Fibroblast of lung (primary cell): ENCODE measurements at regions not wholly inside any gene's neighbourhood (a gene's known extent, or its start where the extent isn't known, plus 50 kb on each side); places are given as distances from the start of the nearest gene placed in this dataset.

ENCODE experiments used
- EZH2 ChIP-seq: IDR thresholded peaks from 2 replicates; pipeline ENCODE4 v1.5.1; 2012; ENCODE audit warnings: low read length, control low read depth, mild to moderate bottlenecking; ENCODE audit errors: missing control alignments
- TF ChIP-seq, protein P1 (sequence below), 2 donors: IDR thresholded peaks in 1 of 2; conservative IDR thresholded peaks in 1 of 2; 1 replicate in 1 of 2; 2 replicates in 1 of 2; pipeline ENCODE4 v1.5.1; 2011 to 2012; ENCODE audit warnings: low read length in 2 of 2, control low read depth in 1 of 2, inconsistent platforms in 1 of 2, low read depth in 1 of 2, mild to moderate bottlenecking in 1 of 2

DNA sequence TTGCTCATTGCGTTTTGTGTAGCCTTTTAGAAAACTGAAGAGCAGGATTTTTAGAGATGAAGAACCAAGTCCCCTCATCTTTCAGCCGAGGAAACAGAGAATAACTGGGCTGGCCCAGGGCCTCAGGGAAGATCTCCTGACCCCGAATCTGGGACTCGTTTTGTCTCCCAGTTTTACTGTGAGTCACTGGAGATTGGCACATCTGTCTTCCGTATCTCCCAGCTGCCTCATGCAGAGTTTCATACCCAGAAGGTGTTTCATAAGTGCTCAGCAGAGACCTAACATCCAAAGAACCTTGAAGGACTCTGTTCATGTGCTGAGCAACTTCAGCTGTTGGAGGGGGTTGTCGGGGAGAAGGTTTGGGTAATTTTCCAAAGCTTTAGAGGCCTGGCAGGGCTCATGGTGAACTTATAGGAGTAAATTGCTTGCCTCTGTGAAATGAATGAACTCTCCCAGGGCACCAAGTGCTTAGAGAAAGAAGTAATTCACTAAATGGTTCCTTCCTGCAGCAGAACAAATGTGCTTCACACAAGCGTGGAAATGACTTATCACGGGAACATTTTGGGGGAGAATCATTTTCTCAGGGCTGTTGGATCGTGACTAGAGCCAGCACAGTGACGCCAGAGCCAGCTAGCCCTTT, 121.4 kb downstream of the FAM43A start:
- TF ChIP-seq, protein P1, sequence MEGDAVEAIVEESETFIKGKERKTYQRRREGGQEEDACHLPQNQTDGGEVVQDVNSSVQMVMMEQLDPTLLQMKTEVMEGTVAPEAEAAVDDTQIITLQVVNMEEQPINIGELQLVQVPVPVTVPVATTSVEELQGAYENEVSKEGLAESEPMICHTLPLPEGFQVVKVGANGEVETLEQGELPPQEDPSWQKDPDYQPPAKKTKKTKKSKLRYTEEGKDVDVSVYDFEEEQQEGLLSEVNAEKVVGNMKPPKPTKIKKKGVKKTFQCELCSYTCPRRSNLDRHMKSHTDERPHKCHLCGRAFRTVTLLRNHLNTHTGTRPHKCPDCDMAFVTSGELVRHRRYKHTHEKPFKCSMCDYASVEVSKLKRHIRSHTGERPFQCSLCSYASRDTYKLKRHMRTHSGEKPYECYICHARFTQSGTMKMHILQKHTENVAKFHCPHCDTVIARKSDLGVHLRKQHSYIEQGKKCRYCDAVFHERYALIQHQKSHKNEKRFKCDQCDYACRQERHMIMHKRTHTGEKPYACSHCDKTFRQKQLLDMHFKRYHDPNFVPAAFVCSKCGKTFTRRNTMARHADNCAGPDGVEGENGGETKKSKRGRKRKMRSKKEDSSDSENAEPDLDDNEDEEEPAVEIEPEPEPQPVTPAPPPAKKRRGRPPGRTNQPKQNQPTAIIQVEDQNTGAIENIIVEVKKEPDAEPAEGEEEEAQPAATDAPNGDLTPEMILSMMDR (conservative IDR thresholded peaks at IDR 0.05 in 1 of 2, IDR thresholded peaks at IDR 0.05 in 1 of 2; ENCODE audit: low read depth in 1 of 2, low read length in 2 of 2): no peak
- no peak for TF ChIP-seq EZH2
